ENCODE measurements at regions not wholly inside any gene's neighbourhood (a gene's known extent, or its start where the extent isn't known, plus 50 kb on each side); places are given as distances from the start of the nearest gene placed in this dataset.

DNA sequence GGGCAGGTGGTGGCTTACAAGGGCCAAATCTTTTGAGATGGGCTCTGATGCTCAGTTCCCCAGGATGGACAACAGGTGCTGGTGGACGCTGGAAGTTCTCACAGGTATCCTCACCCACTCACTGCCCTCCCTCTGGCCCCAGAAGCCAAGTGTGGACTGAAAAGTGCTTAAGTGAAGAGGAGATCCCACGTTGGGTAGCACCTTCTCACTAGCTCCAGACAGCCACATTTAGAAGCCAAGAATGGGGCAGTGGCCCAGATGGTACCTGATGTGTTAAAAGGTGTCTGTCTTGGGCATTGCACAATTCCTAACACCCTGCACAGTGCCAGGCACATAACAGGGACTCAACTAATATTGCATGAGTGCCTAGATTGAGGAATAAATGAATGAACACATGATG lies 115.3 kb upstream of the TEX51 start:
- Histone ChIP-seq H3K27ac (ENCODE audit: low read depth, low read length) (no peak overlapping the region), H3K4me3 (ENCODE audit: low read depth, low read length) (no peak overlapping the region), H3K27me3 (ENCODE audit: control insufficient read depth, insufficient read depth, low read length) (no peaks in the 10 kb centered on the region), H3K9me3 (ENCODE audit: control insufficient read depth, insufficient read depth, low read length) (no peaks in the 10 kb centered on the region)
- TF ChIP-seq, protein P1, sequence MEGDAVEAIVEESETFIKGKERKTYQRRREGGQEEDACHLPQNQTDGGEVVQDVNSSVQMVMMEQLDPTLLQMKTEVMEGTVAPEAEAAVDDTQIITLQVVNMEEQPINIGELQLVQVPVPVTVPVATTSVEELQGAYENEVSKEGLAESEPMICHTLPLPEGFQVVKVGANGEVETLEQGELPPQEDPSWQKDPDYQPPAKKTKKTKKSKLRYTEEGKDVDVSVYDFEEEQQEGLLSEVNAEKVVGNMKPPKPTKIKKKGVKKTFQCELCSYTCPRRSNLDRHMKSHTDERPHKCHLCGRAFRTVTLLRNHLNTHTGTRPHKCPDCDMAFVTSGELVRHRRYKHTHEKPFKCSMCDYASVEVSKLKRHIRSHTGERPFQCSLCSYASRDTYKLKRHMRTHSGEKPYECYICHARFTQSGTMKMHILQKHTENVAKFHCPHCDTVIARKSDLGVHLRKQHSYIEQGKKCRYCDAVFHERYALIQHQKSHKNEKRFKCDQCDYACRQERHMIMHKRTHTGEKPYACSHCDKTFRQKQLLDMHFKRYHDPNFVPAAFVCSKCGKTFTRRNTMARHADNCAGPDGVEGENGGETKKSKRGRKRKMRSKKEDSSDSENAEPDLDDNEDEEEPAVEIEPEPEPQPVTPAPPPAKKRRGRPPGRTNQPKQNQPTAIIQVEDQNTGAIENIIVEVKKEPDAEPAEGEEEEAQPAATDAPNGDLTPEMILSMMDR (IDR thresholded peaks at IDR 0.05; ENCODE audit: low read depth, low read length), result no peak
- DNase-seq (ENCODE audit: low read depth, low spot score), result no peak
- ChIA-PET CTCF (no interaction called here), POLR2A (no interaction called here)

DNA sequence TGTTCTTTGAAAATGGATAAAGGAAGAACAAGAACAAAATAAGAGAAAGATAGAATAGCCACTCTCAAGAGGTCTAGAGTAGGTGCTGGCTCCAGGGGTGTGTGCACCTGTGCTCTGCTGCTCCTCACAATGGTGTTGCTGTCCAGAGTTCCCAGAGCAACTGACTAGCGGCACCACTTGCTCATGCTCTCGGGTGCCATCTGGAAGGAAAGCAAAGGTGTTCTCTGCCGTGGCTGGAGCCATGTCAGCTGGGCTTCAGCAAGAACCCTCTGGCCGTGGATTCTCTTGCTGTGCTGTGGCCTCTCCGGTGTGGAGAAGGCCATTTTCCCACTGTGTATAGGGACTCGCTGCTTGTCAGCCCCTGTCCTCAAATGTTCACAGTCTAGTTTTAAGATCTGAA lies 114.6 kb upstream of the TEX51 start:
- ChIA-PET CTCF (no interaction called here), POLR2A (no interaction called here)
- Histone ChIP-seq H3K4me3 (ENCODE audit: low read depth, low read length) (no peak overlapping the region), H3K9me3 (ENCODE audit: control insufficient read depth, insufficient read depth, low read length) (no peaks in the 10 kb centered on the region), H3K27ac (ENCODE audit: low read depth, low read length) (no peak overlapping the region), H3K27me3 (ENCODE audit: control insufficient read depth, insufficient read depth, low read length) (no peaks in the 10 kb centered on the region)
- no peak for DNase-seq (ENCODE audit: low read depth, low spot score)
- TF ChIP-seq, protein P1 (IDR thresholded peaks at IDR 0.05; ENCODE audit: low read depth, low read length), result no peak

DNA sequence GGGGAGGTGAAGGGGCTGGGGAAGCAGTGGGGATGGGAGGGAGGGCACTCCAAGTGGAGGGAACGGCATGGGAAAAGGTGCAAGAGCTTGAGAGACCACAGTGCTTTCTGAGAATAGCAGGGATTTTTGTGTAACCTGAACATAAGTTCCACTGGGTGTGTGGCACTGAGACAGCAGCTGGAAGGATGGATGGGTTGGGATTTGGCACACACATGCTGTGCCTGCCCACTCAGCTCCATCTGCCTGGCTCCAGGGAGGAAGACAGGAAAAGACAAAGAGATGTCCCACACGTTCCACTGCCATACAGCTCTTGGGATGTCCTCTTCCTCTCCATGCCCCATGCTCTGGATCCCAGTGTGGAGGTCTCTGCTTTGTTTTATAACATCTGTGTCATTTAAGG lies 114.1 kb upstream of the TEX51 start:
- DNase-seq (ENCODE audit: low read depth, low spot score), result no peak
- TF ChIP-seq, protein P1 (IDR thresholded peaks at IDR 0.05; ENCODE audit: low read depth, low read length), result no peak
- no peaks in the 10 kb centered on the region for H3K27me3 ChIP-seq (ENCODE audit: control insufficient read depth, insufficient read depth, low read length)
- ChIA-PET POLR2A (no interaction called here), CTCF (no interaction called here)
- H3K27ac ChIP-seq (ENCODE audit: low read depth, low read length), result no peak overlapping the region
- no peak overlapping the region for H3K4me3 ChIP-seq (ENCODE audit: low read depth, low read length)
- no peaks in the 10 kb centered on the region for H3K9me3 ChIP-seq (ENCODE audit: control insufficient read depth, insufficient read depth, low read length)

DNA sequence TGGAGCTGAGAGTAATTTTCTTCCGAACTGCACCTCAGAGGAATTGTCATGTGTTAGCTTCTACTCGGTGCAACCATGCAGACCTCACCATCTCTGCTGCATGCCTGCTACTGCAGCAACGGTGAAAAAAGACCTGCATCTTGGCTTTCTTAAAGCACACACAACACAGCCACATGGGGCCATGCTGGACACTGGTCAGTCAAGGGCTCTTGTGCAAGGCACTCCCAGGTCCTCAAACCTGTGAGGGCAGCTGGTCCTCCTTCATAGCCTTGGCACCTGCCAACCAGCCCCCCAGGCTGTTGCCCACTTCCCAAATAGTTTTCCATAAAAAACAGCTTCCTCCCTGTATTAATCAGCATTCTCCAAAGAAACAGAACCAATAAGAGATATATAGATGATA lies 113.5 kb upstream of the TEX51 start:
- Histone ChIP-seq H3K27ac (ENCODE audit: low read depth, low read length) (no peak overlapping the region), H3K4me3 (ENCODE audit: low read depth, low read length) (no peak overlapping the region), H3K27me3 (ENCODE audit: control insufficient read depth, insufficient read depth, low read length) (no peaks in the 10 kb centered on the region), H3K9me3 (ENCODE audit: control insufficient read depth, insufficient read depth, low read length) (no peaks in the 10 kb centered on the region)
- CTCF ChIA-PET, result no interaction called here
- POLR2A ChIA-PET, result no interaction called here
- TF ChIP-seq, protein P1 (IDR thresholded peaks at IDR 0.05; ENCODE audit: low read depth, low read length), result no peak
- DNase-seq (ENCODE audit: low read depth, low spot score), result no peak

DNA sequence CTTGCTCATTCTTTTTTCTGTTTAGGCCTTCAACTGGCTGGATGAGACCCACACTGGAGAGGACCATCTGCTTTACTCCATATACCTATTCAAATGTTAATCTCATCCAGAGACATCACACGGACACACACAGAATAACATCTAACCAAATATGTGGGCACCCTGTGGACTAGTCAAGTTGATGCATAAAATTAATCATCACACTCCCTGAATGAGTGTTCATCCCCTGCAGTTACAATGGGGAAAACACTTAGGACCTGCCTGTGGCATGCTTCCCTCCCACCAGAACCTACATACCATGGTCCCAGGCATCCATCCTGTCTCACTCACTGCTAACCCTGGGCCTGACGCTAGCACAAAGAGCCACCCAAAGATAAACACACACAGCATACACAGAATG lies 112.8 kb upstream of the TEX51 start:
- Histone ChIP-seq H3K4me3 (ENCODE audit: low read depth, low read length) (no peak overlapping the region), H3K27ac (ENCODE audit: low read depth, low read length) (no peak overlapping the region), H3K9me3 (ENCODE audit: control insufficient read depth, insufficient read depth, low read length) (no peaks in the 10 kb centered on the region), H3K27me3 (ENCODE audit: control insufficient read depth, insufficient read depth, low read length) (no peaks in the 10 kb centered on the region)
- DNase-seq (ENCODE audit: low read depth, low spot score), result no peak
- POLR2A ChIA-PET, result no interaction called here
- TF ChIP-seq, protein P1 (IDR thresholded peaks at IDR 0.05; ENCODE audit: low read depth, low read length), result no peak
- CTCF ChIA-PET, result no interaction called here
